H1 (cell line): ENCODE measurements at regions not wholly inside any gene's neighbourhood (a gene's known extent, or its start where the extent isn't known, plus 50 kb on each side); places are given as distances from the start of the nearest gene placed in this dataset.

Experiments
- CTCF ChIA-PET: fragments of 300-600 bp; sonication (Branson Sonifier 250); formaldehyde crosslinking; loops from one replicate; lab custom pipeline; 2021; ENCODE audit not compliant: partially characterized antibody; lab: Charles Lee
- POLR2A ChIA-PET: fragments of 300-600 bp; sonication (Branson Sonifier 250); formaldehyde crosslinking; loops from one replicate; lab custom pipeline; 2021; ENCODE audit warnings: inconsistent platforms; ENCODE audit not compliant: partially characterized antibody; lab: Charles Lee
- DNase-seq, 2 experiments: peaks; one replicate each; pipeline versions ENCODE4 v3.0.0 to v3.0.0-alpha.2; 2010 to 2022; ENCODE audit warnings: low spot score in 2 of 2, low read depth in 1 of 2, mixed read lengths in 1 of 2
- FAIRE-seq: peaks from 2 replicates; lab custom pipeline; 2011; peaks lifted over from hg19 to GRCh38; lab: Jason Lieb, UNC
- H2AFZ ChIP-seq: 2 replicates; pipeline ENCODE4 v1.8.1; 2012; ENCODE audit warnings: low read length, inconsistent platforms
- H2AK5ac ChIP-seq: 2 replicates; pipeline ENCODE4 v1.6.1; 2013; ENCODE audit warnings: low read depth, low read length
- H2BK120ac ChIP-seq: replicated peaks from 2 replicates; pipeline ENCODE3; 2013; ENCODE audit warnings: low read depth, low read length, inconsistent platforms
- H2BK12ac ChIP-seq: 2 replicates; pipeline ENCODE4 v1.6.1; 2013; ENCODE audit warnings: low read depth, low read length
- H2BK15ac ChIP-seq: 2 replicates; pipeline ENCODE4 v1.6.1; 2013; ENCODE audit warnings: low read length
- H2BK20ac ChIP-seq: 2 replicates; pipeline ENCODE4 v1.6.1; 2013; ENCODE audit warnings: low read length
- H2BK5ac ChIP-seq: 2 replicates; pipeline ENCODE4 v1.6.1; 2013; ENCODE audit warnings: low read depth, low read length
- H3K14ac ChIP-seq: 2 replicates; pipeline ENCODE4 v1.6.1; 2013; ENCODE audit warnings: inconsistent platforms; ENCODE audit not compliant: insufficient read length
- H3K18ac ChIP-seq: 2 replicates; pipeline ENCODE4 v1.6.1; 2013; ENCODE audit warnings: low read length; ENCODE audit errors: extremely low read depth
- H3K23ac ChIP-seq: 2 replicates; pipeline ENCODE4 v1.6.1; 2013; ENCODE audit warnings: inconsistent platforms; ENCODE audit not compliant: insufficient read length
- H3K23me2 ChIP-seq: 2 replicates; pipeline ENCODE4 v1.6.1; 2013; ENCODE audit warnings: low read depth, low read length
- H3K27ac ChIP-seq: 2 replicates; pipeline ENCODE4 v1.6.1; 2011; ENCODE audit warnings: low read depth, low read length, inconsistent platforms
- H3K27me3 ChIP-seq, 4 experiments: replicated peaks in 1 of 4; 1 replicate in 1 of 4; 2 replicates in 3 of 4; pipeline versions ENCODE4 v1.6.1 to v1.8.1; 2011 to 2013; ENCODE audit warnings: low read length in 3 of 4, mild to moderate bottlenecking in 3 of 4, inconsistent platforms in 2 of 4, mixed read lengths in 2 of 4, moderate library complexity in 1 of 4; ENCODE audit not compliant: control insufficient read depth in 3 of 4, insufficient read depth in 3 of 4; ENCODE audit errors: extremely low read depth in 1 of 4
- H3K36me3 ChIP-seq, 4 experiments: 2 replicates each; pipeline versions ENCODE4 v1.6.1 to v1.8.1; 2011 to 2013; ENCODE audit warnings: mild to moderate bottlenecking in 4 of 4, low read length in 3 of 4, moderate library complexity in 2 of 4, control low read depth in 1 of 4, inconsistent platforms in 1 of 4; ENCODE audit not compliant: insufficient read depth in 4 of 4, control insufficient read depth in 2 of 4
- H3K4ac ChIP-seq: replicated peaks from 2 replicates; pipeline ENCODE3; 2013; ENCODE audit warnings: low read length, low read depth, mixed read lengths, inconsistent platforms; ENCODE audit not compliant: insufficient read length
- H3K4me1 ChIP-seq, 4 experiments: replicated peaks in 1 of 4; 1 replicate in 1 of 4; 2 replicates in 3 of 4; pipeline versions ENCODE4 v1.6.1 to v1.8.1; 2011 to 2013; ENCODE audit warnings: low read length in 3 of 4, inconsistent platforms in 2 of 4, mixed read lengths in 1 of 4; ENCODE audit not compliant: insufficient read depth in 4 of 4, control insufficient read depth in 3 of 4
- H3K4me2 ChIP-seq, 2 experiments: 2 replicates each; pipeline versions ENCODE4 v1.6.1 to v1.8.1; 2011 to 2013; ENCODE audit warnings: low read depth in 2 of 2, low read length in 2 of 2, control low read depth in 1 of 2, inconsistent platforms in 1 of 2, mild to moderate bottlenecking in 1 of 2; ENCODE audit not compliant: insufficient read depth in 1 of 2
- H3K4me3 ChIP-seq, 4 experiments: fragments of 200-600, 300-600 bp in 1 of 4; sonication (generic), shearing (Covaris generic), sonication (Bioruptor Twin) in 1 of 4; 2 replicates each; pipeline versions ENCODE4 v1.5.1 to v1.8.1; 2011 to 2016; ENCODE audit warnings: low read length in 4 of 4, low read depth in 3 of 4, control low read depth in 2 of 4, inconsistent platforms in 2 of 4, mild to moderate bottlenecking in 2 of 4, mixed read lengths in 1 of 4, moderate library complexity in 1 of 4; ENCODE audit not compliant: insufficient read depth in 2 of 4; ENCODE audit errors: extremely low read depth in 1 of 4
- H3K56ac ChIP-seq: replicated peaks from 2 replicates; pipeline ENCODE3; 2013; ENCODE audit warnings: low read depth, mild to moderate bottlenecking, mixed read lengths, low read length, inconsistent platforms; ENCODE audit not compliant: insufficient read length
- H3K79me1 ChIP-seq: 2 replicates; pipeline ENCODE4 v1.6.1; 2013; ENCODE audit warnings: low read depth, low read length, control low read depth
- H3K79me2 ChIP-seq, 2 experiments: 2 replicates each; pipeline versions ENCODE4 v1.6.1 to v1.8.1; 2012 to 2013; ENCODE audit warnings: low read length in 2 of 2, mild to moderate bottlenecking in 2 of 2, inconsistent platforms in 1 of 2; ENCODE audit not compliant: insufficient read depth in 2 of 2, control insufficient read depth in 1 of 2
- H3K9ac ChIP-seq, 4 experiments: replicated peaks in 1 of 4; 1 replicate in 1 of 4; 2 replicates in 3 of 4; pipeline versions ENCODE4 v1.6.1 to v1.8.1; 2011 to 2013; ENCODE audit warnings: low read depth in 3 of 4, low read length in 3 of 4, control low read depth in 2 of 4, mild to moderate bottlenecking in 2 of 4, moderate library complexity in 2 of 4, inconsistent platforms in 1 of 4; ENCODE audit errors: extremely low read depth in 1 of 4
- H3K9me3 ChIP-seq, 2 experiments: 2 replicates each; pipeline versions ENCODE4 v1.6.1 to v1.8.1; 2012 to 2013; ENCODE audit warnings: mild to moderate bottlenecking in 2 of 2, moderate library complexity in 2 of 2, control low read depth in 1 of 2, inconsistent platforms in 1 of 2, low read depth in 1 of 2, low read length in 1 of 2, mixed read lengths in 1 of 2; ENCODE audit not compliant: insufficient read depth in 2 of 2
- H4K20me1 ChIP-seq, 2 experiments: replicated peaks in 1 of 2; 2 replicates each; pipeline versions ENCODE3 to v1.8.1; 2011 to 2013; ENCODE audit warnings: inconsistent platforms in 2 of 2, low read length in 2 of 2, mild to moderate bottlenecking in 1 of 2; ENCODE audit not compliant: insufficient read depth in 2 of 2, control insufficient read depth in 1 of 2
- H4K5ac ChIP-seq: 2 replicates; pipeline ENCODE4 v1.6.1; 2013; ENCODE audit warnings: low read length, low read depth, mixed read lengths, inconsistent platforms; ENCODE audit not compliant: insufficient read length
- H4K8ac ChIP-seq: 2 replicates; pipeline ENCODE4 v1.8.0; 2013; ENCODE audit warnings: mild to moderate bottlenecking, moderate library complexity, low read length, inconsistent platforms; ENCODE audit not compliant: insufficient read depth; ENCODE audit errors: extremely low read depth
- H4K91ac ChIP-seq: replicated peaks from 2 replicates; pipeline ENCODE3; 2013; ENCODE audit warnings: low read length, mixed read lengths, inconsistent platforms; ENCODE audit not compliant: insufficient read length
- CHD1 ChIP-seq: IDR thresholded peaks from 2 replicates; pipeline ENCODE4 v1.6.1; 2012; ENCODE audit warnings: low read depth, low read length, improper control_type of control experiment
- CREB1 ChIP-seq: IDR thresholded peaks from 2 replicates; pipeline ENCODE4 v1.6.1; 2012; ENCODE audit warnings: inconsistent platforms
- EGR1 ChIP-seq: IDR thresholded peaks from 2 replicates; pipeline ENCODE4 v1.6.1; 2011; ENCODE audit warnings: low read depth, low read length, borderline replicate concordance
- EP300 ChIP-seq, 2 experiments: IDR thresholded peaks; 1 replicate in 1 of 2; 2 replicates in 1 of 2; pipeline ENCODE4 v1.6.1; 2011 to 2012; ENCODE audit warnings: low read depth in 2 of 2, low read length in 2 of 2, mild to moderate bottlenecking in 2 of 2, borderline replicate concordance in 1 of 2, inconsistent platforms in 1 of 2, moderate library complexity in 1 of 2
- JUND ChIP-seq: IDR thresholded peaks from 2 replicates; pipeline ENCODE4 v1.6.1; 2011; ENCODE audit warnings: mild to moderate bottlenecking, improper control_type of control experiment, low read length
- KDM1A ChIP-seq: fragments of 200-600, 300-600 bp; sonication (generic); IDR thresholded peaks from 2 replicates; pipeline ENCODE4 v1.7.1; 2016; ENCODE audit warnings: mild to moderate bottlenecking, low read length, borderline replicate concordance
- SIRT6 ChIP-seq: IDR thresholded peaks from one replicate; pipeline ENCODE4 v1.7.1; 2012; ENCODE audit warnings: low read length, inconsistent platforms
- WGBS, 2 experiments: shearing (Covaris generic) in 1 of 2; methylation state at CpG; one replicate each; pipeline versions ENCODE4 v1.1.6 to v1.1.7; 2013 to 2015; ENCODE audit warnings: low lambda C conversion rate in 2 of 2, mixed read lengths in 2 of 2, inconsistent platforms in 1 of 2, low coverage in 1 of 2, missing lambda C conversion rate in 1 of 2; ENCODE audit not compliant: insufficient replicate concordance in 2 of 2, insufficient coverage in 1 of 2, insufficient read length in 1 of 2; ENCODE audit errors: extremely low coverage in 1 of 2, missing lambda C conversion rate in 1 of 2; 5-methylcytosine and 5-hydroxymethylcytosine counted together

- no peak overlapping the region for H2BK120ac ChIP-seq
- H2AK5ac ChIP-seq = no peak overlapping the region
- H3K56ac ChIP-seq = no peak overlapping the region
- H3K18ac ChIP-seq = no peak overlapping the region
- no peak overlapping the region for H4K91ac ChIP-seq
- H3K79me2 ChIP-seq = no peaks in the 10 kb centered on the region
- no peak overlapping the region for H4K8ac ChIP-seq
- H2AFZ ChIP-seq = no peak overlapping the region
- CTCF ChIA-PET = interaction anchor here (1.3 kb wide), 1 partner anchor 74 kb away, joined by 4 read pairs; no protein-coding TSS in a partner anchor
- H3K9ac ChIP-seq = no peak overlapping the region
- no peak overlapping the region for H3K4me2 ChIP-seq
- DNase-seq (no peak), FAIRE-seq (no peak)
- H3K23ac ChIP-seq = no peak overlapping the region
- H3K23me2 ChIP-seq = peaks cover 3% of the 10 kb centered on the region; the same call in 1 of the 2 replicates
- no peak overlapping the region for H2BK20ac ChIP-seq
- no peak overlapping the region for H4K5ac ChIP-seq
- H4K20me1 ChIP-seq = no peaks in the 10 kb centered on the region
- H3K4me3 ChIP-seq = no peak overlapping the region
- TF ChIP-seq EP300 (IDR thresholded peaks at IDR 0.05; ENCODE audit: borderline replicate concordance in 1 of 2, low read depth in 2 of 2, low read length in 2 of 2) (no peak), KDM1A (peak; percentile 67; the same call in 1 of the 2 replicates), CREB1 (no peak), CHD1 (no peak), EGR1 (no peak), SIRT6 (no peak), JUND (no peak)
- no peak overlapping the region for H2BK5ac ChIP-seq
- H3K9me3 ChIP-seq = no peaks in the 10 kb centered on the region
- H3K14ac ChIP-seq = no peak overlapping the region
- H3K36me3 ChIP-seq = no peaks in the 10 kb centered on the region
- no peak overlapping the region for H2BK12ac ChIP-seq
- H3K27ac ChIP-seq = no peak overlapping the region
- no peaks in the 10 kb centered on the region for H3K27me3 ChIP-seq
- whole genome bisulfite sequencing, 2 experiments = 90% methylated on average over 19 of the region's 22 CpGs; no CpG with 5 or more reads in 1 of the 2 experiments
- no peaks in the 10 kb centered on the region for H3K4me1 ChIP-seq
- POLR2A ChIA-PET = no interaction called here
- no peaks in the 10 kb centered on the region for H3K79me1 ChIP-seq
- H2BK15ac ChIP-seq = no peak overlapping the region
- H3K4ac ChIP-seq = no peak overlapping the region
Measured at GRCh38 chr20:50385733-50386640, 124.2 kb upstream of the PTPN1 start.
